HG03095 (cell line): ENCODE measurements at regions not wholly inside any gene's neighbourhood (a gene's known extent, or its start where the extent isn't known, plus 50 kb on each side); places are given as distances from the start of the nearest gene placed in this dataset.
A peak's percentile ranks its signal among the peaks of the same experiment; 100 is the strongest.

Experiments used
- ATAC-seq: cut with Tn5 transposase; IDR thresholded peaks from one replicate; pipeline ENCODE4 v1.9.1; 2021; ENCODE audit warnings: moderate library complexity; ENCODE audit not compliant: unreplicated experiment

GRCh38 chr4:110290511-110290910 is 92.1 kb upstream of the ELOVL6 start:
- ATAC-seq: no peak

- no peak for ATAC-seq
These were observed 91.2 kb upstream of the ELOVL6 start for GRCh38 chr4:110289601-110290100.

- ATAC-seq: peak; percentile 99
These were observed 88.7 kb upstream of the ELOVL6 start for GRCh38 chr4:110287130-110287529.

GRCh38 chr4:110278127-110278526 is 79.7 kb upstream of the ELOVL6 start:
- ATAC-seq: no peak

GRCh38 chr4:110275871-110276270 is 77.5 kb upstream of the ELOVL6 start:
- no peak for ATAC-seq

- ATAC-seq: no peak
These were observed 73.6 kb upstream of the ELOVL6 start for GRCh38 chr4:110271986-110272385.

- no peak for ATAC-seq
These were observed 72.2 kb upstream of the ELOVL6 start for GRCh38 chr4:110270492-110271197.

GRCh38 chr4:110268790-110269189 is 70.4 kb upstream of the ELOVL6 start:
- no peak for ATAC-seq

GRCh38 chr4:110268352-110268751 is 69.9 kb upstream of the ELOVL6 start:
- ATAC-seq: peak; percentile 70

GRCh38 chr4:110266136-110266535 is 67.7 kb upstream of the ELOVL6 start:
- no peak for ATAC-seq

- no peak for ATAC-seq
These were observed 66.6 kb upstream of the ELOVL6 start for GRCh38 chr4:110265001-110265400.

- ATAC-seq: no peak
These were observed 61.9 kb upstream of the ELOVL6 start for GRCh38 chr4:110260299-110260698.

GRCh38 chr4:110250023-110250387 is 51.6 kb upstream of the ELOVL6 start:
- no peak for ATAC-seq

- no peak for ATAC-seq
These were observed 50.4 kb upstream of the ELOVL6 start for GRCh38 chr4:110248831-110249253.
